Fibroblast of the conjunctiva (primary cell): ENCODE measurements at regions not wholly inside any gene's neighbourhood (a gene's known extent, or its start where the extent isn't known, plus 50 kb on each side); places are given as distances from the start of the nearest gene placed in this dataset.

Source experiments
- DNase-seq: peaks from one replicate; pipeline ENCODE4 v3.0.0-alpha.2; 2010; ENCODE audit warnings: low read depth

DNA sequence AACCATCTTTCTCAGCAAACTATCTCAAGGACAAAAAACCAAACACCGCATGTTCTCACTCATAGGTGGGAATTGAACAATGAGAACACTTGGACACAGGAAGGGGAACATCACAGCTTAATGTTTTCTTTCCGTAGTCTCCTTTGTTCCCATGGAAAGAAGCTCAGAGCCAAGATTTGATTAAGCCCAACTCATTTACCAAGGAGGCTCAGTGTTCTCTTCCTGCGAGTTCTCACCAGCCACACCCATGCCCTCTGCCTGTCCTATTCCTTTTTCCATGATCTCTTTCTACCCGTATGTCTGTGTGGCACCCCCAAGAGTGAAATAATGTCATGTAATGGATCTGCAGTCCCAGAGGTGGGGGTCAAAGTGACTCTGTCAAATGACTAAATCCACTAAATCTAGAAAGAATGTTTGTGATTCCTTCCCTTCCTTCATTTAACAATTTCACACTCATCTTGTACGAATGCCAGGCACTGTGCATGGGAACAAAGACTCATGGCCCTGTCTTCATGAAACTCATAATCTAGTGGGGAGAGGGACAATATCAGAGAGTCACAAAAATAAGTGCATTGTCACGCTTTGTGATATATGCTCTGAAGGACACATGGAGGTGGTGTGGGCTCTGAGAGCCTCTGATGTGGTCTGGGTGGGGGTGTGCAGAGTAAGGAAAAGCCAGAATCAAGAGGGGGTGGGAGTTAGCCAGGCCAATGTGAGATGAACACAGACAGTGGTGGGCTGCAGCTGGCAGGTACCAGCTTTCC lies 292.1 kb downstream of the CDC5L start:
- DNase-seq: no peak

DNA sequence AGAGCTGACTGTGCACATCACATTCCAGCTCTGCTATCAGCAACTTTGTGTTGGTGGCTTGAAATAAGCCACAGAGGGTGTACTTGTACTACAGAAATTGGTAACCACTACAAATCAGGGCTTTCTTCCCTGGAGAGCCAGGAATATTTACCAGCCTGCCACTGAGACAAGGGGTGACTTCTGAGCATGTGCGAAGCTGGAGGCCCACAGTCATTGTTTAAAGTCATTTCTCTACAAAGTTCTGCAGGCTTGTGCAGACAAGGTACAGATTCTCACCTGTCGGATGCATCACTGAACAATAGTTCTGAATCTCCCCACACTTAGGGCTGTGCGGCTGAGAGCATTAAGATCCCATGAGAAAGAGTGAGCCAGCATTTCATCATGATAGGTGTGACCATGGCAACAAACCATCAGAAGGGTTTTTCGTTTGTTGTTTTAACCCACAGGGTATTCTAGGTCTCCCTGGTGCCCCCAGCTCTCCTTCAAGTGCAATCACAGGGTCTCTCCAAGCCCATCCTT lies 292.8 kb downstream of the CDC5L start:
- no peak for DNase-seq

DNA sequence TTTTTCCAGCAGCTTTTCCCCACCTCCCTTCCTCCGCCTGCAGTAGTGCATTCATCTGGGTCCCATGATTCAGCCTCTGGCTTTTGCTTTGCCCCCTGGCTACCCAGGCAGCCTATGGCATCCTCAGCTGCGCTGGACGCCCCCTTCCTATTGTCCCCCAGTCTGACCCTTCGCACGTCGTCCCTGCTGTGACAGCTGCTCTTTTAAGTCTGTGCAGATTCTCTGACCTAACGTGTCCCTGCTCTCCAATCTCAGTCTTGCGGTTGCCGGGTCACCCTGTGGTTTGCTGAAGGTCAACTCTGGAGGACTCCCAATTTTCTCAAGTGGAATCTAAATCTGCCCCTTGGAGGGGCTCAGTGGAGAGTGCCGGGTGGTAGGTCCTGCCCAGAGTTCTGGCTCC lies 294.3 kb downstream of the CDC5L start:
- no peak for DNase-seq

DNA sequence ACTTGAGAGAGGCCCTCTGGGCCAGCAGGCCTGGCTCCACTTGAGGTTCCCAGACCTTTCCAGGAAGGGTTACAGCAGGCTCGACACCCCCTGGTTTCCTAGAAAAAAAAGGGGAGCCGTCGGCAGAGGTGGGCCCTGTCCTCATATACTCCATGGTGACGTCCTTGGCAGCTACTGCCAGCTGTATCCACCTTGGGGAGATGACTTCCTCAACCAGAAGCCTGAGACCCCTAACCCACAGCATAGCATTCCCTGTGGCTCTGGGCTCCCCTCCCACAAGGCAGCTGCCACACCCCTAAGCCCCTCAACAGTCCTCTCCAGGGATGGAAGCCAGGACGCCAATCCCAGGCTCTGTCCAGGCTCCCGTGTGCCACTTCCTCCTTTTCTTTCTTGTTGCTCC lies 294.8 kb downstream of the CDC5L start:
- DNase-seq: no peak

DNA sequence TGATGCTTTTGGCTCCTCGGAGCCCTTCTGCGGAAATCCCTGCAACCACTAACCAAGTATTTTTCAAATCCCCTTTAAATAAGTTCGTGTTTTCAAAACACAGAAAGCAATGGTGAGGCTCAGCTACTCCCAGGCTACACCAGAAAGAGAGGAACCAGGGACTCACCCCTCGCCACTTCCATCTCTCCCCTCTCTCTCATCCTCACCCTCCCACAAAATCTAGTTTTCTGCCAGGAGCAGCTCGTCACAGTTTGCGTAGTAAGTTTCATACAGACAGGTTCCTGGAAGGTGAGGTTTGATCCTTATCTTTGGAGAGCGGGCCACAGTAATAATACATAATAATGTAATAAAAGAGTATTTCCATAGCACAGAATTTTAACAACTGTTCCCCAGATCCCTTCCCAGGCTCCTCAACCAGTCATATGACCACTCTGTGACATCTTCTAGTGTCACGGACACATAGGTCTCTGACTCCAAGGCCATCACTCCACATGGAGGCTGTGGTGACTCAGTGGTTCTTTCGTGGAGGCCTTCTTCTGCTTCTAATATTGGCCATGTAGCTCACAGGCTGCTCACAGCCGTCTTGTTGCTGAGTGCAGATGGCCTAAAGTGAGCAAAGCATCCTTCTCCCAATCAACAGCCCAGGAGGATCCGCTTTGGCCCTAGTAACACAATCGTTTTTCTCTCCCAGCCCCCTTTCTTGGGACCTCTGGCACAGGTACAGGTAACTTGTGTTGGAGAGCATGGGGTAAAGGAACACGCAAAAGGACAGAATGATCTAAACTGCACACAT lies 295.7 kb downstream of the CDC5L start:
- DNase-seq: no peak

DNA sequence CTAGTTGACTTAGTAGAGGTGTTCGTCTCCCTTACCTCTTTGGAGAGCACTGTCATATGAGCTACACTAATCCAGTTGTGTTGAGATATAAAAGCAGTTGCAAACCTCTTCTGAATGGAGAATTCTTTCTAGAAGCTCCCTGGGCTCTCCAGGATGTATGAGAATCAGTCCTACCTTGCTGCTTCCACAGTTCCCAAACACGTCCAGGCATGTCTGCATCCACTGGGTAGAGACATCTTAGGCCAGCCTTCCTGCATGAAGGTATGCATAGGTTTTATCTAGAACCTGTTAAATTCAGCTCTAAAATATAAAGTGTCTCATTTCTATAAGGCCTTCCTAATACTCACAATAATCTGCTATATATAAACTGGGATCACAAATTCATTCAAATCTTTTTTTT lies 297.7 kb downstream of the CDC5L start:
- DNase-seq: no peak

DNA sequence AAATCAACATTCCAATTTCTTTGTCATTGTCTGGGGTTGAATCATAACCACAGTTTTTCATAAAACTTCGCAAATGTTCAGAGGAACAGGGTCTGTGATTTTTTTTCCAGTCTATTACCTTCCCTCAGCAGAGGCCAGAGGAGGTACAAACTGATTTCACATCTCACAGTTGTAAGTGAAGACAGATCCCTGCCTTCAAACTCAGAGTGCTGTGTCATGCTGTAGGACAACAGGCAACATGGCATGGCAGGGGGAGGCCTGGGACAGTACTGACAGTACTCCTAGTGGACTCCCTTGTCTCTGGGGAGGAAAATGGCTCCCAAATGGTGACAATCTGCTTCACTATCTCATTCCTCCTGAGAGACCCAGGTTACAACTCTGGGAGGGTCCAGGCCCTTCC lies 308.6 kb downstream of the CDC5L start:
- DNase-seq: no peak

DNA sequence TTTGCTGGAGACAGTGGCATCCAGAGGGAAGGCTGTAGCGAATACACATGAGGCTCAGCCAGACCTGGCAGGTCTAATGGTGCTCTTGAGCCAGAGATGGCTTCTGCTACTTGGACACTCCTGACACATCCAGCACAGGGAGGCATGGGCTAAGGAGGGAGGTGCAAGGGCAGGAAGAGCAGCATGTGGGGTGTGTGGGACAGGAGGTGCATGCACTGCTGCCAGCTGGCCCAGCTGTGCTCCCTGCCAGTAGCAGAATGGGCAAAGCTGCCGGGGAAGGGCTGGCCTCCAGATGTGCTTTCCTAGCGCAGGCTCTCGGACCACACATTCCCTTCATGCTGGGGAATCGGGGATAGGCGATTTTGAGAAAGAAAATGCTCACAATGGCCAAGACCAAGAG lies 309.2 kb downstream of the CDC5L start:
- no peak for DNase-seq

DNA sequence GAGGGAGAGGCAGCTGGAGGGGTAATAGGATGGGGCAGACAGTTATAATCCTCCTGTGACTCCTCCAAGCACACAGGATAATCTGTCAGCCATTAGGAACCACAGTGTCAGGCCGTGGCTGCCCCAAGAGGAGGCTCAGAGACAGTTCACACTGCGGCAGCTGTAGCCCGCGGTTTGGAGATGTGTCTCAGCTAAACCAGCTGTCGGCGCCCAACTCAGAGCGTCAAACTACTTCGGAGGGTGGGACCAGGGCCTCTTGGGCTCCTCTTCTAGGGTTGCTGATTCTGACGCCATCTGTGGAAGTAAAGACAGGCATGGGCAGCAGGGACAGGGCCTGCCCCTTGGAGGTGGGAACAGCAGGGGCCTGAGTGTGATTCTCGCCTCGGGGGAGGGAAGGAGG lies 309.8 kb downstream of the CDC5L start:
- no peak for DNase-seq

DNA sequence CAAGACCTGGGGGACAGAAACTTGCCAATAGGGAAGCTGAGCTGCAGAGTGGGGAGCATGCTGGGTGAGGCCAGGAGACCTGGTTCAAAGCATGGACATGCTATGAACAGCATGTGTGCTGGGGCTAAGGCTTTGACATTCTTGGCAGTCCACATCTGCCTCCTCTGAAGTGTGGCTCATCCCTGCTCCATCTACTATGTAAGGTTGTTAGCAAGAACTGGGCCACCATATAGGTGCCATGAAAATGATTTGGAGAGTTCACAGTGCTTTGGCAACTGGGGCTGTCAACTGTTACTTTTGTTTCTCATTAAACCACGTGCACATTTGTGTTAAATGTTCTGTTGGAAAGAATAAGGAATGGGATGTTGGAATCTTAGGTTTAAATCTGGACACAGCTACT lies 311.1 kb downstream of the CDC5L start:
- DNase-seq: no peak

DNA sequence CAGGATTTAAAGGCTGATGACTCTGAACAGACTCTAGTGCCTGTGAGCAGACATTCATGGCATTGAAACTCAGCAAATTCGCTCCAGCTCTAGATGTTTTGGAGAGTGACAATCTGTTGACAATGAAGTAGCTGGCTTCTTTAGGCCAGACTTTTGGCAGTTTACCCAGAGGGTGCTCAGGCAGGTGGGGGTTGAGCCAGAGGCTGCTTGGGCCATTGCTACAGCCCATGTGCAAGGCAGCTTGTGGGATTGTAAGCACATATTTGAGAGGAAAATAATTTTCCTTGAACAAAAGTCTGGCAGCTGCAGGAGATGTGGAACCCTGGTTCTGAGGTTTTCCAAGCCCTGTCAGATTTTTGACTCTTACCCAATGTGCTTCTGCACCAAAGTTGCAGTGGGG lies 311.6 kb downstream of the CDC5L start:
- DNase-seq: no peak

DNA sequence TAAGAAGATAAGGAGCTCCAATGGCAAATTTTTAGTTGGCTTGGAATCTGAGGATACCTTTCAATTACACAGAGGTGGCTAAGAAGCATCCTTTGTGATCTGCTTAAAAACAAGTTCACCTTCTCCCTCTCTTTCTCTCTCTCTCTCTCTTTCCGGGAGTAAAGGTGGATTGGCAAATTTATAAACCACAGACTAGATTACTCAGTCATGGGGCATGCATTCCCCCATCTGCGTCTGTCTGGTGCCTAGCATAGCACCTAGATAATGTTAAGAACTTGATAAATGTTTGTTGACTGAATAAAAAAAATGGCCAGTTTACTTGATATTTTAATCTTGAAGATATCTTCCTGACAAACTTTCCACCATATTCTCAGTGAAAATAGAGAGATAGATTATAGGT lies 312.3 kb downstream of the CDC5L start:
- DNase-seq: no peak

DNA sequence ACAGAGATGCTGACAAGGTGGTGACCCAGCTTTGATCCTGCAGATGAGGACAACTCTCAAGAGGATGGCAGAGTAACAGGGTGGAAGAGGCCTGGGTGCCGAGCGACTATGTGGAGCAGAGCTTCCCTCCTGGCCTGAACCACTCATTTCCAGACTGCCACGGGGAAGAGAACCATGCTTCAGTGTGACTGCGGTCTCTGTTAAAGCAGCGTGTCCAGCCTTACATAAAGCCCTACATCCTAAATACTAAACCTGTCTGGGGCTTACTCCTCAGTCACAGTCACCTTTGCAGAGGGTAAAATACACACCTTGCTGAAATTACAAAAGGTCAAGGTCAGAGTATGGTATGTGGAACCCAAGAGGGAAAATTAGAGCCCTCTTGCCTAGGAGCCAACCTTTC lies 312.9 kb downstream of the CDC5L start:
- DNase-seq: no peak

DNA sequence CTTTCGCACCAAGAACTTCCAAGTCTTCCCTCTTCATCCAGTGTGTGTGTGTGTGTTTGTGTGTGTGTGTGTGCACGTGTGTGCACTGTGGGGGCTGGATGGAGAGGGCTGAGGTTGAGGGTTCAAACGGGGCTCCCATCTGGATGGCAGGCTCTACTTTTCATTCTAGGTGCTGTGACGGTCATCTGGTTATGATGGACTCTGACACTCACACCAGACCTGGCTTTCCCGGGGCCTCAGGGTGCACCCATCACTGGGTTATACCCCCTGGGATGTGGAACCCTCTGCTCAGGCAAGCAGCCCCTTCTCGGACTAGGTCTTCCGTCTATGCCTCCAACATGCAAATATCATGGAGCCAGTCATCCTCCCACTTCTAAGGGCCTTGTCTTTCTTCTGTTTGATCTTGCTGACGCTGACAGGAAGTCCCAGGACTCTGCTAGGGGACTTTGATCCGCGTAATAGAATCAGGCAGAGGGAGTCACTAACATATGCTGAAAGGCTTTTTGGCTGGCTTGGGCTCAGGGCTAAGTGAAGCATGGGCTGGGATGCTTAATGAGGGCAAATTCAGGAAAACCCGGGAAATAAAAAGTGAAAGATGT lies 313.6 kb downstream of the CDC5L start:
- no peak for DNase-seq

DNA sequence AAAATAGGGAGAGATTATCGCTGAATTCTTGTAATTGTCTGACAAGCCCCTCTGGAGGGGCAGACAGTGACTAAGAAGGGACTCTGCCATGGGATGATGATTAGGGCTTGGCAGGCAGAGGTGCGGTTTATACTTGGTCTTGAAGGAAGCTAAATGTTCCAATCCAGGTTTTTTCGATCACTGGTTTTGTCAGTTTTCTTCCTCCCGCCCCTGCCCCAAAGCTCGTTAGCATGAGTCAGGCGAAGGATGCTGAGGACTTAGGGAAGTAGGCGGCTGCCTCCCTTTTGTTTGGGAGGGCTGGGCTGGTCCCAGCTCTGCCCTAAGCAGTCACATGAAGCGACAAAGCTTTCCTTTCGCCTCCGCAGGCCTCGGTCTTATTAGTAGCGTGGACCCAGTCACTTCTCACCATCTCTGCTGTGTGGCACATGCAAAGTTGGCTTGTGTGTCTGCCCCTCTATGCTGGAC lies 314.2 kb downstream of the CDC5L start:
- DNase-seq: no peak

DNA sequence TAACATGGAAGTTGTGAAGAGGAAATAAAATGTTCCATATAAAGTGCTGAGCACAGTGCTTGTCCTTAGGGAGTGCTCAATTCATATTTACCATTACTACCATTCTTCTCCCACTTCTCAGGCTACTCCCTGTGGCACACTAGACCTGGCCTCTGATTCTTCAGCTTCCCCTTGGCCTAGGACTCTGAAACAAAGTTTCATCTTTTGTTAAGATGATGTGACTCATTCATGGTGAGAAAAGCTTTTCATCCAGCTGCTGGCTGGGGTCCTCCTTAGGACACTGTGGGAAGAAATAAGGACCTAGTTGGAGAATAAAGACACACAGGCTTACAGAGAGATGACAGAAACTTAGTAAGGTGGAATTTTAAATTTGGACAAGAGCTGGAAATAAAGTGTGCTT lies 314.8 kb downstream of the CDC5L start:
- no peak for DNase-seq

DNA sequence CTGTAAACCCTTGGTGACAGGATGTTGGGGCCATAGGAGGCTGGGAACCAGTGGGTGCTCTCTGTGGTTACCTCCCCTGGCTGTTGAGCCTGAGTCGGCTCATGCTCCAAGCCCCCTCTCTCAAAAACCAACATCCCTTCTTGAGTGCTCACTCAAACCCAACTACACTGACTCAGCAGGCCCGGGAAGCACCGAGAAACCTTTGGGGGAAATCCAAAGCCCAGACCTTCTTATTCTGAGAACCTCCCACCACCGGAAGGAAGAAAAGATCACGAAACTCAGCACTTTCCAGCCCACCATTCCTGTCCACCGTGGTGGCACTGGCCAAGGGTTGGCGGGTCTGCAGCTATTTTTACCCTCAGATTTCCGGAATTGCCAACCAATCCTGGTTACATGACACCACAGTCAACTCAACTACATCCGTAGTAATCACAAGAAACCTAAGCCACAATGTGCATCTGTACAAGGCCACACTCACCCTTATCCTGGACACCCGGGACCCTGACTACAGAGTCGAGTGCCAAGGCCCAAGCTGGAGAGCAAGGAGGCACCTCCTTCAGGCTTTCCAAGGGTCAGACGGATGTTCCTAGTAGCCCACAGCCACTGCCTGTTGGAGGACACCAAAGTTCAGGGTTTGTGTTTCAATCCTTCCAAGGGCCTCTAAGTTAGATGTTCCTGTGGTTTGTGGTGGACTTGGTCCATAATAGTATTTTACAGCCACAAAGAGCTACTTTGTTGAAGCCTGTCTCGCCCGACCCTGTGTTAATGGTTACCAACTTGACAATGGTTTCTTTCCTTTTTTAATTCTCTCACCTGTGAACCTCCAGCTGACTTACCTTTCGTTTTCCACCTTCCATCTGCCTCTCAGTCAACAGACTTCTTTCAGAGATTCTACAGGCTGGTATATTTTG lies 317.0 kb downstream of the CDC5L start:
- DNase-seq: no peak

DNA sequence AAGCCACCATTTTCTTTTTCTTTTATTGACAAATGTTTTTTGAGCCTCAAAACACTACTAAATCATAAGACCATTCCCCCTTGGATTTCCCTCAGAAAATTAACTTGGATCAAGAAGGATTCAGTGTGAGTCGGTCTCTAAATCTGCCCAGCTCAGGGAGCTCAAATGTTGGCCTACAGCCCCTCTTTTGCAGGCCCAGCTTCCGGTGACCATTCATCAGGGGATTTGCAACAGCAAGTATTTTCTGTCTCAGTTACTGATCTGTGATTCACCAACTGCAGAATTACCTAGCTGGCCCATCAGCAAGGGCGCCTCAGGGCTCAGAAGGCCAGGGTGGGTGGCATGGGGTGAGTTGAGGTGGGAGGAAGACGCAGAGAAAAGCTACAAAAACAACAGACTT lies 318.1 kb downstream of the CDC5L start:
- no peak for DNase-seq

DNA sequence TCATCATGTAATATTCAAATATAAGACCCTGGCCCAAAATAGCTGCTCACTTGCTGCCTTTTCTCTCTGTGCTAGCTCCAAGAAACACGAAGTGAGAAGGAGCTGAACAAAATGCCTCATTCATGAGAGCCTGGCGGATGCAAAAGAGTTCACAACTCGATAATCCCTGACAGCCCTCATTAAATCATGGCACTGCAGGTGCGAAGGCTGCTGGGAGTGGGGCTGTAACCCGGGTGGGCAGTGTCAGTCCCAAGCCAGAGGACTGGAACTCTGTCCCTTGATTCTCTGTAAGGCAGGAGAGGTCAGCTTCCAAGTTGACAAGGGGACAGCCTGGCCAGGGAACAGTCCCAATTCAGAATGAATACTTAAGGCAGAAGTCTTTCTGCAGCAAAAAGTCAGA lies 318.5 kb downstream of the CDC5L start:
- DNase-seq: no peak

DNA sequence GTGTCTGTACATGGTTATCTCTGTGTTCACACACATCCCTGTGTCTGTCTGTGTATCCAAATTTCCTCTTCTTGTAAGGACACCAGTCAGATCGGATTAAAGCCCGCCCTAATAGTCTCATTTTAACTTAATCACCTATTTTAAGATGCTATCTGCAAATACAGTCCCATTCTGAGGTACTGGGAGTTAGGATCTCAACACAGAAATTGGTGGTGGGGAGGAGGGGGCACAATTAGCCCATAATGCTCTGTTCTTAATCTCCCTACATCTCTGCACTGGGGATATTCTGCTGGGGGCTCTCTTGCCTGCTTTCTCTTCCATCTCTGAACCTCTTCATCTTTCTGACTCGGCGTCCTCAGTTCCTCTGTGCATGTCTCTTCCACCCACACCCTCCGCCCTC lies 320.7 kb downstream of the CDC5L start:
- no peak for DNase-seq

DNA sequence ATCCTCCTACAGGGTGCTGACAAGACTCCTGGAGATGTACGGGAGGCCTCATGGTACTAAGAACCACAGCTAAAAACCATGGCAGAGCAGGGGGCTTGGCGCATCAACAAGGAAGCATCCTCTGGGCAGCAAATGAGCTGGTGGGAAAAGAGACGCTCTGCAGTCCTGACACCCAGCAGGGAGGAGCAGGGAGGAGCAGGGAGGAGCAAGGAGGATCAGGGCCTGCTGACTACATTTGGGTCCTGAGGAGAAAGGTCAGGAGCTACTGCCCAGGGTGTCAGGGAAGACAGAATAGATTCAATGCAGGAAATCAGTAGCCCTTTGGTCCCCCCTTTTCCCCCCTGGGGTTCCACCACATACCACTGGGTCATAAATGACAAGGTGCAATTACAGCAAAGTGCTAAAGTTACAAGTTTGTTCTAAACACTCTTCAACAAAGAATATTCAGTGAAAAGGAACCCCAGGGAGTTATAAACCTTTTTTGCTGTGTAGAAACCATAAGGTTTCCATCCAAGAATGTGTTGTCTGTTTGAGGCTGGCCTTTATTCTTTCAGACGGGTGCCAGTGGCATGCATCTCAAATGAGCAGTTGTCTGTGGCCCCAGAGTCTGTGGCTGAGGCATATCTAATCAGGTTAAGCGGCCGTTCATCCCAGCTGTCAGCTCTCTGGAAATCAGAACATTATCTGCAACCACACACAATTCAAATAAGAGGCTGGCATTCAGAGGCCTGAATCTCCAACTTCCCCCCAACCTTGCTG lies 325.0 kb downstream of the CDC5L start:
- no peak for DNase-seq
